Activated CD8-positive, alpha-beta T cell treated with anti-CD3 and anti-CD28 coated beads for 36 hours (primary cell): ENCODE measurements at regions not wholly inside any gene's neighbourhood (a gene's known extent, or its start where the extent isn't known, plus 50 kb on each side); places are given as distances from the start of the nearest gene placed in this dataset.

Source experiments
- ATAC-seq: fragments of 200-7000 bp; cut with Tn5 transposase; one replicate; pipeline ENCODE4 v1.10.0; 2021; ENCODE audit warnings: mild to moderate bottlenecking, moderate library complexity
- CTCF ChIA-PET: fragments of 350-600 bp; sonication (Branson Sonifier 250); formaldehyde crosslinking; loops from one replicate; lab custom pipeline; 2021; ENCODE audit warnings: antibody characterized with exemption; lab: Charles Lee
- POLR2A ChIA-PET: fragments of 350-600 bp; sonication (Branson Sonifier 250); formaldehyde crosslinking; loops from one replicate; lab custom pipeline; 2021; ENCODE audit warnings: antibody characterized with exemption; lab: Charles Lee
- DNase-seq: peaks from one replicate; pipeline ENCODE4 v3.0.0-alpha.2; 2020
- H3K27ac Mint-ChIP-seq: one replicate; pipeline ENCODE4 v1.8.0; 2021; ENCODE audit warnings: mild to moderate bottlenecking, mixed read lengths
- H3K27me3 Mint-ChIP-seq: one replicate; pipeline ENCODE4 v1.8.0; 2021; ENCODE audit warnings: mixed read lengths
- H3K36me3 Mint-ChIP-seq: one replicate; pipeline ENCODE4 v1.8.0; 2021; ENCODE audit warnings: low read depth, mixed read lengths
- H3K4me1 Mint-ChIP-seq: one replicate; pipeline ENCODE4 v1.8.0; 2021; ENCODE audit warnings: low read depth, mixed read lengths
- H3K4me3 Mint-ChIP-seq: one replicate; pipeline ENCODE4 v1.8.0; 2021; ENCODE audit warnings: mild to moderate bottlenecking, moderate library complexity, mixed read lengths
- H3K9me3 Mint-ChIP-seq: one replicate; pipeline ENCODE4 v1.8.0; 2021; ENCODE audit warnings: mixed read lengths
- CTCF ChIP-seq: fragments of 200-600 bp; IDR thresholded peaks from one replicate; pipeline ENCODE4 v1.8.0; 2022; ENCODE audit warnings: antibody characterized with exemption, mild to moderate bottlenecking
- intact Hi-C: fragments of 100-400 bp; cut with micrococcal nuclease; formaldehyde crosslinking; loops from one replicate; pipeline ENCODE4 v1.10.0; 2022

- no peak for ATAC-seq
- intact Hi-C loops, result no loop called here
- Mint-ChIP-seq H3K36me3 (no peaks in the 10 kb centered on the region), H3K4me1 (no peaks in the 10 kb centered on the region), H3K27me3 (no peaks in the 10 kb centered on the region), H3K27ac (no peak overlapping the region), H3K4me3 (no peak overlapping the region), H3K9me3 (no peaks in the 10 kb centered on the region)
- ChIA-PET CTCF (no interaction called here), POLR2A (no interaction called here)
- no peak for DNase-seq
- no peak for TF ChIP-seq CTCF
Observed at GRCh38 chr4:152164561-152164960, 371.3 kb downstream of the FBXW7 start.

DNA sequence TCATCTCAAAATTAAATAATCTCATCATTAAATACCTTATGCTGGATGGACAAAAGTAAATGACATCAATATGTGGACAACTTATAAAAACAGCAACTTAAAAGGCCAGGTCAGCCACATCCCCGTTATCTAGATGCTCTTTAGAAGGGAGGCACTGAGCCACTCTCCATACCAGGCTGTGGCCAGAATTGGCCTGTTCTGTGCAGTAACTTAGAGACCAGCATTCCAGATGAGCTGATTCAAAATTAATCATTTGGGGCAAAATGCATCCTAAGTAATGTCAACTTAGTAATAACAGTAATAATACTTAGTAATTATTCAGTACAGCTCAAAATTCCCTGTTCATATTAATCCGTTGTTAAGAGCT, 373.6 kb downstream of the FBXW7 start:
- ChIA-PET POLR2A (interaction anchor here (0.6 kb wide), 1 partner anchor 129 kb away, joined by 5 read pairs; no protein-coding TSS in a partner anchor), CTCF (no interaction called here)
- Mint-ChIP-seq H3K36me3 (no peaks in the 10 kb centered on the region), H3K27me3 (no peaks in the 10 kb centered on the region), H3K27ac (no peak overlapping the region), H3K4me1 (peaks cover 6% of the 10 kb centered on the region), H3K9me3 (no peaks in the 10 kb centered on the region), H3K4me3 (no peak overlapping the region)
- no peak for TF ChIP-seq CTCF
- no peak for ATAC-seq
- DNase-seq, result no peak
- intact Hi-C loops, result no loop called here

GRCh38 chr4:152161676-152162330, 374.1 kb downstream of the FBXW7 start:
- Mint-ChIP-seq H3K9me3 (no peaks in the 10 kb centered on the region), H3K36me3 (no peaks in the 10 kb centered on the region), H3K4me3 (no peak overlapping the region), H3K4me1 (peaks cover 6% of the 10 kb centered on the region), H3K27ac (no peak overlapping the region), H3K27me3 (no peaks in the 10 kb centered on the region)
- intact Hi-C loops, result no loop called here
- no peak for ATAC-seq
- ChIA-PET CTCF (no interaction called here), POLR2A (interaction anchor here (1.1 kb wide), 1 partner anchor 23 kb away, joined by 3 read pairs; no protein-coding TSS in a partner anchor)
- TF ChIP-seq CTCF, result no peak
- DNase-seq, result no peak

DNA sequence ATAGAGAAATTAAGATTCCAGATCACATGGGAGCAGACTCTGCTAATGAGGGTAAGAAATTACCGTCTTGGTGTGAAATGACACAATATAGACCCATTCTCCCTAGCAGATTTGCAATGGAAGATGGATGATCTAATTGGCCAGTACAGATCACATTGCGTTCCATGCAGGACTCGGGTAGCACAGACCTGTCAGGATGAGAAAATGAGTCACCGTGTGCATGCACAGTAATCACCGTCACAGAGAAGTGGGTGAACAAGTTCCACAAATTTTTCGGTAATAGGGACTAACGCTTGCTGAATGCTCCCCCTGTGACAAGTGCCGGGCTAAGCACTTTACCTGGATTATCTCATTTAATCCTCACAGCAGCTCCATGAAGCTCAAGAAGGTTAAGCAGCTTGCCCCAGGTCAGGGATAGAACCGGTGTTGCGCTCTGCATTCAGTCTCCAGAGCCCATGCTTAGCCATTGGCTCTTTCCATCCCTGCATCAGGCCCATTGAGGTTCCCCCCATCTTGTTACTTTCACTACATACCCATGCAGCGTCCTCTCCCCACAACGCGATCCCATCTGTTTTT, 375.6 kb downstream of the FBXW7 start:
- Mint-ChIP-seq H3K4me1 (peaks cover 6% of the 10 kb centered on the region), H3K9me3 (no peaks in the 10 kb centered on the region), H3K4me3 (no peak overlapping the region), H3K27ac (no peak overlapping the region), H3K36me3 (no peaks in the 10 kb centered on the region), H3K27me3 (no peaks in the 10 kb centered on the region)
- POLR2A ChIA-PET, result no interaction called here
- no peak for ATAC-seq
- CTCF ChIA-PET, result no interaction called here
- intact Hi-C loops, result no loop called here
- DNase-seq, result no peak
- TF ChIP-seq CTCF, result no peak

DNA sequence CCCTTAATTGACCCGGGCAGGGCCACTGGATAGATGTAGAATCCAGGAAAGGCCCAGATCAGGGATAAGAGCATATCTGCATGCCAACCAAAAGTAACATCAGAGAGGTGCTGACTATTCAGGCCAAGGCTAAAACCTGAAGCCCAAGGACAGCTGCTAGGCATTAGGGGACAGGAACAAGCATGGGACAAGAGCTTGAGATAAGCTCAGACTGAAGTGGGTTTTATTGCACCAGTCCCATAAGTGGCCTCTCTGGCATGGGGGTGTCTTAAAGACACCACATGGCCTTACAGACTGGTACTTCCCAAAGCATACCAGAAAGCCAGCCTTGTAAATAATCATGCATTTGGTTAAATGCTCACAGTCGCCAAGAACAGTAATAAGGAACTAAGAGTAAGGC, 376.1 kb downstream of the FBXW7 start:
- H3K4me3 Mint-ChIP-seq, result no peak overlapping the region

More for the DNA sequence above, 376.1 kb downstream of the FBXW7 start:
- Mint-ChIP-seq H3K27ac (no peak overlapping the region), H3K4me1 (peaks cover 10% of the 10 kb centered on the region), H3K9me3 (no peaks in the 10 kb centered on the region), H3K27me3 (no peaks in the 10 kb centered on the region), H3K36me3 (no peaks in the 10 kb centered on the region)
- CTCF ChIA-PET, result no interaction called here
- no peak for DNase-seq
- no peak for ATAC-seq
- intact Hi-C loops, result no loop called here
- no peak for TF ChIP-seq CTCF
- POLR2A ChIA-PET, result no interaction called here
